ENCODE measurements at regions not wholly inside any gene's neighbourhood (a gene's known extent, or its start where the extent isn't known, plus 50 kb on each side); places are given as distances from the start of the nearest gene placed in this dataset.

DNA sequence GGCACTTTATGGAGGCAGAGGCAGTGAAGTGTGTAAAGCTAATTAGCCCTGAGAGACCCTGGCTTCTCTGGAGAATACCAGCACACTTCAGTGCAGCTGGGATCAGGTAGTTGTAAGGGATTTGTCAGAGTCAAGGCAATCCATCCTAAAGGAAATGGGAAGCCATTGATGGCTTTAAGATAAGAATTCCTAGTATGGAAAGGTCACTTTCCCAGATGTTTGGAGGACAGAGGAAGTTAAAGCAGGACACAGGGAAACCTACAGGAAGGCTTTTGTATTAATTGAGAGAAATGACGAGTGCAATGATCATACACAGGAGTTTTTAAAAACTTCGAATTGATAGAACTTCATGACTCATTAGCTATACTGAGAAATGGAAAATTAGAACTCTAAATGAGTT, 254.4 kb downstream of the SLC16A7 start:
- DNase-seq = no peak
- Histone ChIP-seq H4K20me1 (ENCODE audit: insufficient read depth) (no peaks in the 10 kb centered on the region), H3K4me1 (ENCODE audit: insufficient read depth) (no peaks in the 10 kb centered on the region), H3K27me3 (replicated peaks; ENCODE audit: insufficient read depth) (no peaks in the 10 kb centered on the region), H3K9ac (no peak overlapping the region), H3K36me3 (ENCODE audit: low read depth) (no peaks in the 10 kb centered on the region), H2AFZ (no peak overlapping the region), H3K4me2 (ENCODE audit: unreplicated experiment) (no peak overlapping the region), H3K4me3 (no peak overlapping the region), H3F3A (ENCODE audit: insufficient read depth) (no peaks in the 10 kb centered on the region), H3K79me2 (ENCODE audit: insufficient read depth) (no peaks in the 10 kb centered on the region), H3K9me3 (ENCODE audit: low read depth) (no peaks in the 10 kb centered on the region), H3K27ac (no peak overlapping the region), H3K9me2 (ENCODE audit: insufficient read depth) (no peaks in the 10 kb centered on the region)
- in situ Hi-C loops (cut with MboI) = no loop called here
- no peak for TF ChIP-seq EZH2phosphoT487 (IDR thresholded peaks at IDR 0.05; ENCODE audit: insufficient read depth, low read depth)
- no peak for TF ChIP-seq EZH2 (IDR thresholded peaks at IDR 0.05; ENCODE audit: insufficient read depth, poor library complexity, severe bottlenecking)
- WGBS, 2 experiments (ENCODE audit: low coverage in 1 of 2, low lambda C conversion rate in 2 of 2, missing lambda C conversion rate in 2 of 2) = 72 to 88% methylated on average over 2 of the region's 2 CpGs

DNA sequence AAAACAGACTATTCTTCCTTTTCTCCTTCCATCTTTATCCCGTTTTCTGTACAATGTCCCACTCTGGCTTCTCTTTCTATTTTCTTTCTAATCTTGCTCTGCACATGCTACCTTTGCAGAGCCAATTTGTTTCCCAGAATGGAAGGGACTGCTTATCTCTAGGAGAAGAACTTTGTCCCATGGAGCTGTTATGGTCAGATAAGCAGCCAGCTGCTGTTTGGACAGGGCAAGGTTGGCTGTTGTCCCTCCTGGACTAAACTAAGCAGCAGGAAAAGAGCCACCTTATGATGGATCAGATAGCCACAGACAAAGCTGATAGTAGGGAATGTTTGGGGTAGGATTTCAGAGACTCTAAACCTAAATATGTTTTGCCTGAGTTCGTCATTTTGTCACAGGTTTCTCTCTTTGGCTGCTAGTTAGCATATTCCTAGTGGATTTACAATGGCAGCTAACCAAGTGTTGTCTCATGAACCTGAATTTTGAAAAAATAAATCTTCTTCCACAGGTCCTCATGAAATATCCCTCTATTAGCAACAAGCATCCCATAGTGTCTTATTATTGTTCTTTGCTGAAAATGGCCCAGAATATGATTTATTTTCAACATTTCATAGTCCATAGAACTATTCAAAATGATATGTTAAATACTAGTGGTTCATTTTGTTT, 262.8 kb downstream of the SLC16A7 start:
- WGBS, 2 experiments (ENCODE audit: low coverage in 1 of 2, low lambda C conversion rate in 2 of 2, missing lambda C conversion rate in 2 of 2) = 49 to 56% methylated on average over 2 of the region's 2 CpGs
- H3K9ac ChIP-seq = no peak overlapping the region
- H3K36me3 ChIP-seq (ENCODE audit: low read depth) = no peaks in the 10 kb centered on the region
- no peak overlapping the region for H3K4me3 ChIP-seq
- no peaks in the 10 kb centered on the region for H3K79me2 ChIP-seq (ENCODE audit: insufficient read depth)
- H3F3A ChIP-seq (ENCODE audit: insufficient read depth) = no peaks in the 10 kb centered on the region
- DNase-seq = no peak
- H3K4me1 ChIP-seq (ENCODE audit: insufficient read depth) = no peaks in the 10 kb centered on the region
- no peaks in the 10 kb centered on the region for H3K9me2 ChIP-seq (ENCODE audit: insufficient read depth)
- in situ Hi-C loops (cut with MboI) = no loop called here
- TF ChIP-seq EZH2 (IDR thresholded peaks at IDR 0.05; ENCODE audit: insufficient read depth, poor library complexity, severe bottlenecking) (no peak), EZH2phosphoT487 (IDR thresholded peaks at IDR 0.05; ENCODE audit: insufficient read depth, low read depth) (no peak)
- no peak overlapping the region for H3K27ac ChIP-seq
- H3K27me3 ChIP-seq (replicated peaks; ENCODE audit: insufficient read depth) = no peaks in the 10 kb centered on the region
- no peak overlapping the region for H3K4me2 ChIP-seq (ENCODE audit: unreplicated experiment)
- no peaks in the 10 kb centered on the region for H3K9me3 ChIP-seq (ENCODE audit: low read depth)
- no peak overlapping the region for H2AFZ ChIP-seq
- H4K20me1 ChIP-seq (ENCODE audit: insufficient read depth) = no peaks in the 10 kb centered on the region

DNA sequence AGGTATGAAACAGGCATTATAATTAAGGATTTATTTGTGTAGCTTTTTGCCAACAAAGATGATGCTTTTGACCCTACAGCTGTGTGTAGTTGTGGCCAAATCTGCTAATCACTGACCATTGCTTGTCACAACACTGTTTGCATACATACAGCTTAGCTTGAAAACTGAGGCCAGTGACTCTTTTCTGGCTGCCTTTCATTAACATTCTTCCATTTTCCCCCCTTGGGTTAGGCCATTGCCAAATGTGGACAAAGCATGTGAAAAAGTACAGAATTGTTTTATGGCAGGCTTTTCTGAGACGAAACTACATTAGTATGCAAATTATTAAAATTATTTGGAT, 263.3 kb downstream of the SLC16A7 start:
- Histone ChIP-seq H3K4me3 (no peak overlapping the region), H3K9ac (no peak overlapping the region), H3K27ac (no peak overlapping the region), H4K20me1 (ENCODE audit: insufficient read depth) (no peaks in the 10 kb centered on the region), H3K79me2 (ENCODE audit: insufficient read depth) (no peaks in the 10 kb centered on the region), H3K9me2 (ENCODE audit: insufficient read depth) (no peaks in the 10 kb centered on the region), H3K4me2 (ENCODE audit: unreplicated experiment) (no peak overlapping the region), H2AFZ (no peak overlapping the region), H3K27me3 (replicated peaks; ENCODE audit: insufficient read depth) (no peaks in the 10 kb centered on the region), H3K9me3 (ENCODE audit: low read depth) (no peaks in the 10 kb centered on the region), H3K4me1 (ENCODE audit: insufficient read depth) (no peaks in the 10 kb centered on the region), H3K36me3 (ENCODE audit: low read depth) (no peaks in the 10 kb centered on the region), H3F3A (ENCODE audit: insufficient read depth) (no peaks in the 10 kb centered on the region)
- TF ChIP-seq EZH2 (IDR thresholded peaks at IDR 0.05; ENCODE audit: insufficient read depth, poor library complexity, severe bottlenecking) = no peak
- no peak for TF ChIP-seq EZH2phosphoT487 (IDR thresholded peaks at IDR 0.05; ENCODE audit: insufficient read depth, low read depth)
- no peak for DNase-seq
- 59 to 69% methylated on average over 1 of the region's 1 CpG for WGBS, 2 experiments (ENCODE audit: low coverage in 1 of 2, low lambda C conversion rate in 2 of 2, missing lambda C conversion rate in 2 of 2)
- in situ Hi-C loops (cut with MboI) = no loop called here

DNA sequence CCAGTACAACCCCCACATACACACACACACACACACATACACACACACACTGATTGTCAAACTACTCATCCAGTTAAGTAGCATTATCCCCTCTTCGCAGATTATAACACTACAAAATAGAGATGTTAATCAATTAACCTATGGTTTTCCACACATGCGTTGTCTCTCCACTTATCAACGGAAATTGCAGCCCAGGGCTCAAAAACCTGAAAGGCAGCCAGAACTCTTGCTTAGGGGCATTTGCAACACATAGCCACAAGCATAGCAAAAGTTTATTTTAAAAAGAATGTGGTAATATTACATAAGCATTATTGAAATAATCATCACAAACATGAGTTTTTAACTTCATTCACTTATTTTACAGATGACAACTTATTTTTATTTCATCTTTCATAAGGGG, 265.8 kb downstream of the SLC16A7 start:
- no peaks in the 10 kb centered on the region for H3K36me3 ChIP-seq (ENCODE audit: low read depth)
- no peaks in the 10 kb centered on the region for H3K4me1 ChIP-seq (ENCODE audit: insufficient read depth)
- no peak overlapping the region for H3K4me3 ChIP-seq
- no peak for DNase-seq
- no peaks in the 10 kb centered on the region for H3K79me2 ChIP-seq (ENCODE audit: insufficient read depth)
- no peak for TF ChIP-seq EZH2phosphoT487 (IDR thresholded peaks at IDR 0.05; ENCODE audit: insufficient read depth, low read depth)
- no peak for TF ChIP-seq EZH2 (IDR thresholded peaks at IDR 0.05; ENCODE audit: insufficient read depth, poor library complexity, severe bottlenecking)
- no peaks in the 10 kb centered on the region for H3K9me2 ChIP-seq (ENCODE audit: insufficient read depth)
- no peaks in the 10 kb centered on the region for H3K9me3 ChIP-seq (ENCODE audit: low read depth)
- no peak overlapping the region for H3K4me2 ChIP-seq (ENCODE audit: unreplicated experiment)
- H3K27me3 ChIP-seq (replicated peaks; ENCODE audit: insufficient read depth) = no peaks in the 10 kb centered on the region
- no peak overlapping the region for H3K9ac ChIP-seq
- H4K20me1 ChIP-seq (ENCODE audit: insufficient read depth) = no peaks in the 10 kb centered on the region
- no peaks in the 10 kb centered on the region for H3F3A ChIP-seq (ENCODE audit: insufficient read depth)
- in situ Hi-C loops (cut with MboI) = no loop called here
- 70 to 73% methylated on average over 3 of the region's 3 CpGs for WGBS, 2 experiments (ENCODE audit: low coverage in 1 of 2, low lambda C conversion rate in 2 of 2, missing lambda C conversion rate in 2 of 2)
- H2AFZ ChIP-seq = no peak overlapping the region
- H3K27ac ChIP-seq = no peak overlapping the region

DNA sequence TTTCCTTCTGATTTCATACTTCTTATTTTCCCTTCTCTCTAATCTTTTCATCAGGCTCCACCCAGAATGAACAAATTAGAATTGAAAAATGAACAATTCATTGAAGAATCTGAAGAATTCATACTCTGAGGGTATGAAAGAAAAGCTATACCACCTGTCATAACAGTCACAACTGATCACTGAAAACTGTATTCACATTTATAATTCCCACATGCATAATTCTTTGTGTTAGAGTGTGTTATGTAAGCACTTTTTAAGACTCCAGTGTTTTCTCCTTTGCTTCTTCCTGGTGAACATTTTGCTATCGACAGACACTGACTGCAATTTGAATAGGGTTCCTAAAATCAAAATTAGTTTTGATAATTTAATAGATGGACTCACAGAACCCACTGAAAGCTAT, 271.2 kb downstream of the SLC16A7 start:
- no peak for DNase-seq
- WGBS, 2 experiments (ENCODE audit: low coverage in 1 of 2, low lambda C conversion rate in 2 of 2, missing lambda C conversion rate in 2 of 2) = 89 to 94% methylated on average over 1 of the region's 1 CpG
- H3K4me3 ChIP-seq = no peak overlapping the region
- no peaks in the 10 kb centered on the region for H3K36me3 ChIP-seq (ENCODE audit: low read depth)
- no peaks in the 10 kb centered on the region for H4K20me1 ChIP-seq (ENCODE audit: insufficient read depth)
- no peaks in the 10 kb centered on the region for H3F3A ChIP-seq (ENCODE audit: insufficient read depth)
- H3K27me3 ChIP-seq (replicated peaks; ENCODE audit: insufficient read depth) = no peaks in the 10 kb centered on the region
- H3K9me2 ChIP-seq (ENCODE audit: insufficient read depth) = no peaks in the 10 kb centered on the region
- no peaks in the 10 kb centered on the region for H3K79me2 ChIP-seq (ENCODE audit: insufficient read depth)
- no peak overlapping the region for H3K4me2 ChIP-seq (ENCODE audit: unreplicated experiment)
- no peaks in the 10 kb centered on the region for H3K4me1 ChIP-seq (ENCODE audit: insufficient read depth)
- TF ChIP-seq EZH2 (IDR thresholded peaks at IDR 0.05; ENCODE audit: insufficient read depth, poor library complexity, severe bottlenecking) (no peak), EZH2phosphoT487 (IDR thresholded peaks at IDR 0.05; ENCODE audit: insufficient read depth, low read depth) (no peak)
- no peak overlapping the region for H3K27ac ChIP-seq
- H3K9ac ChIP-seq = no peak overlapping the region
- in situ Hi-C loops (cut with MboI) = no loop called here
- H2AFZ ChIP-seq = no peak overlapping the region
- H3K9me3 ChIP-seq (ENCODE audit: low read depth) = no peaks in the 10 kb centered on the region
